Omental fat pad (tissue), 3 donors: ENCODE measurements at regions not wholly inside any gene's neighbourhood (a gene's known extent, or its start where the extent isn't known, plus 50 kb on each side); places are given as distances from the start of the nearest gene placed in this dataset.
"Not testable (repeated sequence)": the region's sequence is repeated elsewhere in the genome, so short reads cannot be mapped to it uniquely, and the experiment has no call there.

Source experiments
- ATAC-seq: fragments of 150-250 bp; one replicate; pipeline ENCODE4 v1.9.1; 2016; ENCODE audit warnings: mild to moderate bottlenecking, moderate library complexity; ENCODE audit not compliant: low FRiP score
- DNase-seq: peaks from one replicate; pipeline ENCODE4 v3.0.0-alpha.2; 2019; ENCODE audit warnings: low spot score
- CTCF ChIP-seq, 3 donors: fragments of 450-650 bp; IDR thresholded peaks; one replicate each; pipeline ENCODE4 v1.5.1; 2016 to 2017; ENCODE audit warnings: antibody characterized with exemption in 3 of 3, mild to moderate bottlenecking in 3 of 3, moderate library complexity in 2 of 3

GRCh38 chr5:111615054-111615453 lies 102.7 kb upstream of the STARD4 start:
- no peak for TF ChIP-seq CTCF (IDR thresholded peaks at IDR 0.05)
- ATAC-seq (no peak), DNase-seq (no peak)

GRCh38 chr5:111612013-111612630 lies 99.8 kb upstream of the STARD4 start:
- not testable (repeated sequence) for DNase-seq

GRCh38 chr5:111606194-111606593 lies 93.9 kb upstream of the STARD4 start:
- no peak for ATAC-seq
- TF ChIP-seq CTCF (IDR thresholded peaks at IDR 0.05), result no peak
- no peak for DNase-seq

More at GRCh38 chr5:111612013-111612630, 99.8 kb upstream of the STARD4 start:
- ATAC-seq, result not testable (repeated sequence)

- TF ChIP-seq CTCF (IDR thresholded peaks at IDR 0.05), result no peak
- DNase-seq, result no peak
- ATAC-seq, result peak; percentile 49
Measured at GRCh38 chr5:111603446-111603827, 91.1 kb upstream of the STARD4 start.

- DNase-seq (no peak), ATAC-seq (peak; percentile 55)
- TF ChIP-seq CTCF (IDR thresholded peaks at IDR 0.05), result no peak
Measured at GRCh38 chr5:111602817-111603445, 90.6 kb upstream of the STARD4 start.

GRCh38 chr5:111598996-111599395 lies 86.7 kb upstream of the STARD4 start:
- TF ChIP-seq CTCF (IDR thresholded peaks at IDR 0.05), result no peak
- ATAC-seq, result no peak
- no peak for DNase-seq

- ATAC-seq, result no peak
- no peak for TF ChIP-seq CTCF (IDR thresholded peaks at IDR 0.05)
Measured at GRCh38 chr5:111597491-111597890, 85.2 kb upstream of the STARD4 start.

More at GRCh38 chr5:111597491-111597890, 85.2 kb upstream of the STARD4 start:
- no peak for DNase-seq
